HG03196 (cell line): ENCODE measurements at regions not wholly inside any gene's neighbourhood (a gene's known extent, or its start where the extent isn't known, plus 50 kb on each side); places are given as distances from the start of the nearest gene placed in this dataset.
"Not testable (repeated sequence)": the region's sequence is repeated elsewhere in the genome, so short reads cannot be mapped to it uniquely, and the experiment has no call there.

ENCODE experiments used
- ATAC-seq: cut with Tn5 transposase; IDR thresholded peaks from one replicate; pipeline ENCODE4 v1.9.1; 2021; ENCODE audit not compliant: unreplicated experiment

GRCh38 chr17:36695082-36695481, 93.7 kb downstream of the MRM1 start:
- ATAC-seq: no peak

- not testable (repeated sequence) for ATAC-seq
Observed at GRCh38 chr17:36695710-36696109, 94.3 kb downstream of the MRM1 start.

- no peak for ATAC-seq
Observed at GRCh38 chr17:36696805-36697204, 95.4 kb downstream of the MRM1 start.

DNA sequence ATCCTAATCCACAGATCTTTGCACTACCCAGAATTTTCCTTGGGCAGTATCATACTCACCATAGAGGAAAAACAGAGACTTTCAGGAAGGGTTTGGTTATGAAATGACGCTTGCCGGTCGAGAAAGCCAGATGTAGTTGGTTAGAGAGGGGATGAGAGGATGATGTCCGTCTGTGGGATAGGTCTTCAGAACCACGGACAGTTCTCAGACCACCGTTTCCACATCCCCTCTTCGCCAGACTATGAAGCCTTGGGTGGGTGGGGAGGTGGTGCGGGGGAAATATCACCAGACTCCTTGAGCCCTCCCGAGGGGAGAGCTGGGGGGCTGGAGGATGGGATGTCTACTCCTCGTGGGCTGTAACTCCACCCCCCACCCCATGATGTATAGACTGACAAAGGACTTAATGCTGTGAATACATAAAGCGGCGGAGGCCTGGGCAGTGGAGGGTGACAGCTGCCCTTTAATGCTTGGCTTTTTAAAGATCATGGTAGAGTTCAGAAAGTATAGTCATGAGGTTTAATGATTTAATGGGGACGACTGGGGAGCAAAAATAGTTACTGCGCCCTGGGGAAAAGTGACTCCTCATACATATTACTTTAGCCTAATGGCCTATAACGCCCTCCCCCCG, 96.6 kb downstream of the MRM1 start:
- ATAC-seq: no peak

DNA sequence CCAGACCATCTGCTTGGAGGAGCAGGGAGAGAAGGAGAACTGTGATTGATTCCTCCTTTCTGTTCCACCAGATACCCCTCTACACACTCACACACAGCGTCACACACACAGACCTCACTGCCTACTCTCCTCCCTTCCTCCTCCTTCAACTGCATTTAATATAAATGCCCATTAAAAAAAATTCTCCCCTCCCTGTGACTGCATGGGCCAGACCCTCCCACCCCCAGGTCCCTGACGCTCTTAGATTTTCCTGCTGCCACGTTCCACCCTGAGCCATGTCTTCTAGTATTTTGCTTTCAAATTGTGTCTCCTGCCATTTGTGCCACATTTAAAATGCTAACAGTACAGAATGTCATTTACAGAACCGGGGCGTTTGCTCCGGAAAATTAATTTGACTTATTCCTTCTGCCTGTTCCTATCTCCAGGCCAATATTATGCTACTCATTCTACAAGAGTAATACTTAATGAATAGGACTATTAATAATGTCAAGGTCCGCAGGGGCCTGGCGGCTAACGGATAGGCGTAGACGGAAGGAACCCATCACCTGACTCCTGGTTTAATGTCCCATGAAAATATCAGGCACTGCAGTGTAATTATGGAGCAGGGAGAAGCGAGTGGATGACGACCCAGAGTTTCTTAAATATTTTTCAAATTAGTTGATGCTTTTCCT, 100.2 kb downstream of the MRM1 start:
- no peak for ATAC-seq

GRCh38 chr17:36702636-36703035, 101.3 kb downstream of the MRM1 start:
- no peak for ATAC-seq

DNA sequence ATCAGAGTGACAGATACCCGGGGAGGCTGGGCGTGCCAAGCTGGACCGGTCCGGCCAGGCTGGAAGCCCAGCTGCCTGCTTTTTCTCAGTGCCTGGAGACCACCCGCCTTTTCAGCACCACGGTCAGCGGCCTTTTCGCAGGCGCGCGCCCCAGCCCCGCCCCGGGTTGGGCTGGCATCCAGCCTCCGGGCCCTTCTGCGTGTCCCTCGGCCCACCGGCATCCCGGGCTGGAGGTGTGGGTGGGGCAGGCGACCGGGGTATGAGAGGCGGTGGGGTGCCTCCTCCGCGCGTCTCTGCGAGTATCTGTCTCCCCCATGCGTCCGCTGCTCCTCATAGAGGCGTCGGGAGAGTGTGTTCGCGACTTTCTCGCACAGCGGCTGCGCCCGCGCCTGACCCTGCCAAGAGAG, 102.5 kb downstream of the MRM1 start:
- ATAC-seq: no peak

- ATAC-seq: no peak
Observed at GRCh38 chr17:36705283-36705795, 104.0 kb downstream of the MRM1 start.

DNA sequence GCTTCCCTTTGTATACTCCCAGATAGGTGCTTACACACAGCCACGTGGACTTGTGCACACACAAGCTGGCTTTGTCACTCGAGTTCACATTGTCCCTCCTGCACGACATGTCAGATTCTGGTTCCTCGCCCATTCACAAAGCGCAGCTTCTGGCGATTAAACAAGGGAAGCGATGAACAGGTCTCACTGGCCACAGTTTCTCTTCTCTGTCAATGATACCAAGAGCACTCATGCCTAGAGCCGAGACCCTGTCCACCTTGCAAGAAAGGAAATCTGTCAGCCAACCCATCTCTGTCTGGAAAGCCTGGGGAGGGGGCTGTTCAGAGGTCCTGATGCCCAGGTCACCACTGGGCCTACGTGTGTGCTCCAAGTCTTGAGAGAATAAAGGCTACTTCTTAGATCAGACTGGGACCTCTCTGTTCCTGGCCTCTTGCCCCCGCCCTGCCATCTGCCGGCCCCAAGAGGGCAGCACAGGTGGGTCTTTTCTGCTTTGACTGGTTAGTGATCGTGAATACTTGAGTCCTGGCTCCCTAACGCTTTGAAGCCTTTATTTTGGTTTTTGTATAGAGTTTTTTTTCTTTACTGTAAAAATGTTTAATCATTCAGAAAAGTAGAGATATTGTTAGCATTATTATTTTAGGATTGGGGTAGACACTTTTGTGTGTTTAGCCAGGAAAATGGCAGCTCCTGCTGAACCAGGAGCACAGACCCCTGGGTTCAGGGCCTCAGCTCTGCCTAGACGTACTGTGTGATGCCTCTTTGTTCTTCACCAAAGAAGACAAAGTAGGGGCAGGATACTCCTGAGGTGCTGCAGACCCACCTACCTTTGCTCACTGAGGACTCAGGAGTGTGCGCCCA, 104.7 kb downstream of the MRM1 start:
- no peak for ATAC-seq

DNA sequence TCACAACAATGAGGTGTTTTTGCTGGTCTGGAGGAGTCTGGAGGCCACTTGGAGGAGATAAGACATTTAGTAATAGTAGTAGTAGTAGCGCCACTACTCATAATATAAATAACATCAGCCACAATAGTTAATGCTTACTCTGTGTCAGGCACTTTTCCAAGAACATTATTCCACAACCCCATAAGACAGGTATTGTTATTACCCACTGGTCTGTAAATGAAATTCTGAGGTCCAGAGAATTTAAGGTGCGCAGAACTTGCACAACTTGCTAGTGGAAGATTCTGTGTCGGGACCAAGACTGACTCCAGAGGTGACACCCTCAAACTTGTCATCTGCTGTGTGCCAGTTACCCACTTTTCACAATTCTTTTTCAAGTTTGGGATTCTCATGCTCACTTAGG, 106.5 kb downstream of the MRM1 start:
- ATAC-seq: no peak

DNA sequence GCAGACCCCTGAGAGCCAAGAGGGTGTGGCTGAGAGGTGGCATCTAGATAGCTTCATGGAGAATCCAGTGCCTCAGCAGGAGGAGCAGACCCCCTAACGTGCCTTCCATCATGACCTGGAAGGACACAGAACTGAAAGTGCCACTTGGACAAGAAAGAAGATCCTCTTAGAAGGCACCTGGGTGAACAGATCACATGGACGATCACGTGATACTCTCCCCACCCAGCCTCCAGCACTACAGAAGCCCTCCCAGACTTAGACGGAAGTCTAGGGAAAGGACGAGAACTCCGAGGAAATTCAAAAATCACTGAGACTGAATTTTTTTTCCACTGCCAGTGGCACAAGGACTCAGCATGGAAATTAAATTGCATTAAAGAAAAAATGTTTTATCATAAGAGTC, 113.4 kb downstream of the MRM1 start:
- ATAC-seq: no peak

DNA sequence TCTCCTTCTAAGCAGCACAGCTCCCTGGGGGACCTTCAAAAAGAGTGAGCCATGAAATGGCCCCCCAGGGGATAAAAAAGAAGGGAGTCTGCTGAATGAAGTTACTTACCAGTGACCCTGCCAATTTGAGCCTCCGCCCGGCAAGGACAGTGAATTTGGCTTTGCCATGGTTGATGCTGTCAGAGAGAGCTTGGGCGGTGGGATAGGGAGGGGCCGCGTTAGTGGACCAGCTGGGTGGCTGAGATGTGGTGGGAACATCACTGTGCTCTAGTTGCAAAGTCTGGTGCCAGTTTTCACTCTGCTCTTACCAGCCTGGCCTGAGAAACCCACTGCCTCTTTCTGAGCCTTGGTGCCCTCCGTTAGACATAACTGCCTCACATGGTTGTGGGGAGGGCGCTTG, 114.6 kb downstream of the MRM1 start:
- ATAC-seq: no peak

GRCh38 chr17:36717088-36717487, 115.7 kb downstream of the MRM1 start:
- ATAC-seq: no peak

GRCh38 chr17:36720131-36720530, 118.7 kb downstream of the MRM1 start:
- ATAC-seq: no peak

GRCh38 chr17:36721560-36722120, 120.3 kb downstream of the MRM1 start:
- ATAC-seq: no peak

- ATAC-seq: peak; percentile 70
Observed at GRCh38 chr17:36722121-36722902, 120.9 kb downstream of the MRM1 start.

DNA sequence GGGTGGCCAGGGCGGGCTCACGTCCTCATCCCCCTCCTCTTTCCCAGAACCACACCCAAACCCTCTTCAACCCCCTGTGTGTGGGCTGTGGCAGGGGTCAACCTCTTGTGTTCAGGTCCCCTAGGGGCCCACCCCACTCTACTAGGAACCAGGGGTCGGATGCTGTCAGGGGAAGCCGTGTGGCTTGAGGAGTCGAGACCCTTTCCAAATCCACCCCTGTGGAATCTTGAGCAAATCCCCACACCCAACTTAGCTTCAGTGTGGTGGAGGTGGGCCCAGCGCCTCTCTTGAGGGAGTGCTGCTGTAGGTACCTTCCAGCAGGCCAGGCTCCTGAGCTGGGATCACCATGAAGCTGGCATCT, 121.5 kb downstream of the MRM1 start:
- no peak for ATAC-seq

DNA sequence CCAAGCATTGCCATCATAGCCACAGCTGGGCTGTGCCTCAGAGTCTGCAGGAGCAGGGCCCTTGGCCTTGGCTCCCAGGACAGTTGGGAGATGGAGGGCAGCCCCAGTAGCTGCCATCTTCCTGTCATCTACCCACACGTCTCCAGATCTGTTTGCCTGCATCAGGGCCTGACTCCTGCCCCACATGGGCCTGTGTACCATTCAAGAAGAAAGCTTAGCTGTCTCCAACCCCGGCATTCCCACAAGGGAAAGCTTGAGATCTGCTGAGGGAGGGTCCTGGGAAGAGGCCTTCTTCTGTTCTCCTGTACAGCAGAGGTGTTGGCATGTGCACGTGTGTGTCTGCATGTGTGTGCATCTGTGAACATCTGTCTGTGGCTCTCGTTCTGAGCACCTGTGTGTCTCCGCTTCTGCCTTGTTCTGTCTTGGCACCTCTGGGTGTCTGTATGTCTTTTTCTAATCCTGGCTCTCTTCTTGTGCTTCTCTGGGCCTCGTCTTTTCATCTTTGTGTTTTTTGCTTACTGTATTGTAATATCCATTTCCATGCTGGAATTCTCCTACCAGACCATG, 122.2 kb downstream of the MRM1 start:
- no peak for ATAC-seq

GRCh38 chr17:36726199-36726598, 124.8 kb downstream of the MRM1 start:
- no peak for ATAC-seq

DNA sequence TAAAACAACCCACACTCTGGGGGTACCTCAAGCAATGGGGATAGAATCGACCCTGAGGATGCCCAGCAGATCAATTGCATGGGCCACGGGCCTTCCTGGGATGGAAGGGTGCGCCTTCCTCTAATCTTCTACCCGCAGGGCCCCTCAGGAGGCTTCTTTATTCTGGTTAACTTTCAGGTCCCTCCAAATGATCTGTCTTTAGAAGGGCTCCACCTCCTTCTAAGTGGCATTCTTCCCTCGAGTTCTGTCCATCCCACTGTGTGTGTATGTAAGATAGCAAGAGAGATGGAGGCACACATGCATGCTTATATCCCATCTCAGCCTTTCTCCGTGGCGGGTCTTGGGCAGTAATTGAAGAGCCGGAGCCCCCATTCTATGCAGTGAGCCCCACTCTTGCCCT, 125.7 kb downstream of the MRM1 start:
- no peak for ATAC-seq
